Choroid plexus epithelial cell (primary cell): ENCODE measurements at regions not wholly inside any gene's neighbourhood (a gene's known extent, or its start where the extent isn't known, plus 50 kb on each side); places are given as distances from the start of the nearest gene placed in this dataset.

ENCODE experiments used
- DNase-seq: peaks from one replicate; pipeline ENCODE4 v3.0.0-alpha.2; 2010; ENCODE audit warnings: low read depth
- H3K4me3 ChIP-seq: 2 replicates; pipeline ENCODE4 v1.5.1; 2011; ENCODE audit warnings: low read depth, mild to moderate bottlenecking, control low read depth, low read length, moderate library complexity
- TF ChIP-seq, protein P1 (sequence below): conservative IDR thresholded peaks from 2 replicates; pipeline ENCODE4 v1.5.1; 2011; ENCODE audit warnings: low read depth, mild to moderate bottlenecking, control low read depth, inconsistent platforms, low read length, moderate library complexity

GRCh38 chr22:34070531-34070930 is 150.3 kb upstream of the LARGE1 start:
- DNase-seq, result no peak
- TF ChIP-seq, protein P1, sequence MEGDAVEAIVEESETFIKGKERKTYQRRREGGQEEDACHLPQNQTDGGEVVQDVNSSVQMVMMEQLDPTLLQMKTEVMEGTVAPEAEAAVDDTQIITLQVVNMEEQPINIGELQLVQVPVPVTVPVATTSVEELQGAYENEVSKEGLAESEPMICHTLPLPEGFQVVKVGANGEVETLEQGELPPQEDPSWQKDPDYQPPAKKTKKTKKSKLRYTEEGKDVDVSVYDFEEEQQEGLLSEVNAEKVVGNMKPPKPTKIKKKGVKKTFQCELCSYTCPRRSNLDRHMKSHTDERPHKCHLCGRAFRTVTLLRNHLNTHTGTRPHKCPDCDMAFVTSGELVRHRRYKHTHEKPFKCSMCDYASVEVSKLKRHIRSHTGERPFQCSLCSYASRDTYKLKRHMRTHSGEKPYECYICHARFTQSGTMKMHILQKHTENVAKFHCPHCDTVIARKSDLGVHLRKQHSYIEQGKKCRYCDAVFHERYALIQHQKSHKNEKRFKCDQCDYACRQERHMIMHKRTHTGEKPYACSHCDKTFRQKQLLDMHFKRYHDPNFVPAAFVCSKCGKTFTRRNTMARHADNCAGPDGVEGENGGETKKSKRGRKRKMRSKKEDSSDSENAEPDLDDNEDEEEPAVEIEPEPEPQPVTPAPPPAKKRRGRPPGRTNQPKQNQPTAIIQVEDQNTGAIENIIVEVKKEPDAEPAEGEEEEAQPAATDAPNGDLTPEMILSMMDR, result no peak
- no peak overlapping the region for H3K4me3 ChIP-seq

DNA sequence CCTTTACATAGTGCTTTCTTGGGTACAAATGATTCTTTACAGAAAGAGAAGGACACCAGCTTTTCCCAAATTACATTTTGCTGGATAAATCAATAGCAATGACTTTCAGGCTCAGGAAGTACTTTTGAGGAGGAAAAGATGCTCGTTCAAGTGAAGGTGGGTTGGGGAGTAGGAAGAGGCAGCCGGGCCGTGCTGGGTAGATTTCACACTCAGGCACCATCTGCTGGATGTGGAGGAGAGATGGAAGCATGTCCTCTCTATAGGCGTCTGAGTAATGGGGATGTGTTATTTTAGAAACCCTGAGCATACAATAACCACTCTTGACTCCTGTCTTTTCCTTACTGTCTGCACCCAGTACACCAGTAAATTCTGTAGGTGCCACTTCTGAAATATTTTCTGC is 152.3 kb upstream of the LARGE1 start:
- TF ChIP-seq, protein P1, result no peak
- H3K4me3 ChIP-seq, result no peak overlapping the region
- no peak for DNase-seq

- TF ChIP-seq, protein P1, result no peak
- no peak overlapping the region for H3K4me3 ChIP-seq
- no peak for DNase-seq
Observed at GRCh38 chr22:34080433-34080832, 160.2 kb upstream of the LARGE1 start.

GRCh38 chr22:34096770-34097169 is 176.5 kb upstream of the LARGE1 start:
- H3K4me3 ChIP-seq, result no peak overlapping the region
- DNase-seq, result no peak
- TF ChIP-seq, protein P1, result no peak

GRCh38 chr22:34099278-34099677 is 179.0 kb upstream of the LARGE1 start:
- H3K4me3 ChIP-seq, result no peak overlapping the region
- TF ChIP-seq, protein P1, result no peak
- no peak for DNase-seq

GRCh38 chr22:34102633-34103032 is 182.4 kb upstream of the LARGE1 start:
- H3K4me3 ChIP-seq, result no peak overlapping the region
- DNase-seq, result no peak
- TF ChIP-seq, protein P1, result no peak

- no peak overlapping the region for H3K4me3 ChIP-seq
- DNase-seq, result no peak
- TF ChIP-seq, protein P1, result no peak
Observed at GRCh38 chr22:34105461-34106062, 185.3 kb upstream of the LARGE1 start.
